HG02840 (cell line): ENCODE measurements at regions not wholly inside any gene's neighbourhood (a gene's known extent, or its start where the extent isn't known, plus 50 kb on each side); places are given as distances from the start of the nearest gene placed in this dataset.

Source experiments
- ATAC-seq: cut with Tn5 transposase; IDR thresholded peaks from one replicate; pipeline ENCODE4 v1.9.1; 2021; ENCODE audit warnings: mild to moderate bottlenecking, moderate library complexity, moderate number of reproducible peaks; ENCODE audit not compliant: unreplicated experiment, low FRiP score

DNA sequence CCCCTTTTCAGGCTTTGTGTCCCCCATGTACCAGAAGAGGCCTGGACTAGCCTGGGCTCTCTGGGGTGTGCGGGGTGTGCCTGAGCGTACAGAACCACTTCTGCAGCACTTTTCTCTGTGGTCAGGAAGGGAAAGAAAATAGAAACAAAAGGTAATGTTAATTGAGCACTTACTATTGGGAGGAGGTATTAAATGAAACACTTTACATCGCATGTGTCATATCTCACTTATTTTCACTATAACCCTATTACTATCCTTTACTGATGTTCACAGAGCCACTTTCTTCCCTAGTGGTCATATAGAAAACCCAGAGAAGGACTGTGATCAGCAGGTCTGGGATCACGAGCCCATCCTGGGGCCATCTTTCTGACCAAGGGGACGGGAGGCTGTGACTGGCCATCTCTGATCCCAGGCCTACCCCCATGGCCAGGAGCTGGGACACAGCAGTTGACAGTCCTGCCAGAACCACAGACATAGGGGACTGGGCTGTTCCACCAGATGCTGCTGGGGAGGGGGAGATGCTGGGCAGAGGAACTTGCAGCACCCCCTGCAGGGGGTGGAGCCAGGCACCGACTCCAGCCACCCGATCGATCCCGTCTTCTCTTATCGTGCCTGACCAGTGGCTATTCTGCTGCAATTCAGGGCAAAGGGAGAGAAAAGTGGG lies 107.6 kb downstream of the VEGFA start:
- no peak for ATAC-seq

GRCh38 chr6:43877036-43877435 lies 107.0 kb downstream of the VEGFA start:
- no peak for ATAC-seq

DNA sequence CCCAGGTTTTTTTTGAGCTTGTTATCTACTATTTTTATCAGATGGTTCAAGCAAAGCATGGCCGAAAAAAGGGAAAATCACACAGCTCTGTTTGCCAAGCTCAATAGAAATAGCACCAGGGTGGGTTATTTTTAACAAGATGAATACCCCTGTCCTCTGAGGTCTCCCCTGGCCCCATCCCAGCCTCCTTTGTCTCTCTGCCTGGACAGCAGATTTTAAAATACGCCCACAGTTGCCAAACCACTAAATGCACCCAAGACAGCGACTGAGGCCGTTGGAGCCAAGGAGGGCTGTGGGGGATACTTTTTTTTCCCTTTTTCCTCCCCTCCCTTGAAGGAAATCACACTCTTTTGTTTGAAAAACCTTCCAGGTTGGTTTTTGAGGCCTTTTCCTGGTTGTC lies 106.6 kb downstream of the VEGFA start:
- no peak for ATAC-seq

GRCh38 chr6:43875849-43876572 lies 106.0 kb downstream of the VEGFA start:
- no peak for ATAC-seq

- ATAC-seq = no peak
Observed at GRCh38 chr6:43874814-43875590, 105.0 kb downstream of the VEGFA start.

DNA sequence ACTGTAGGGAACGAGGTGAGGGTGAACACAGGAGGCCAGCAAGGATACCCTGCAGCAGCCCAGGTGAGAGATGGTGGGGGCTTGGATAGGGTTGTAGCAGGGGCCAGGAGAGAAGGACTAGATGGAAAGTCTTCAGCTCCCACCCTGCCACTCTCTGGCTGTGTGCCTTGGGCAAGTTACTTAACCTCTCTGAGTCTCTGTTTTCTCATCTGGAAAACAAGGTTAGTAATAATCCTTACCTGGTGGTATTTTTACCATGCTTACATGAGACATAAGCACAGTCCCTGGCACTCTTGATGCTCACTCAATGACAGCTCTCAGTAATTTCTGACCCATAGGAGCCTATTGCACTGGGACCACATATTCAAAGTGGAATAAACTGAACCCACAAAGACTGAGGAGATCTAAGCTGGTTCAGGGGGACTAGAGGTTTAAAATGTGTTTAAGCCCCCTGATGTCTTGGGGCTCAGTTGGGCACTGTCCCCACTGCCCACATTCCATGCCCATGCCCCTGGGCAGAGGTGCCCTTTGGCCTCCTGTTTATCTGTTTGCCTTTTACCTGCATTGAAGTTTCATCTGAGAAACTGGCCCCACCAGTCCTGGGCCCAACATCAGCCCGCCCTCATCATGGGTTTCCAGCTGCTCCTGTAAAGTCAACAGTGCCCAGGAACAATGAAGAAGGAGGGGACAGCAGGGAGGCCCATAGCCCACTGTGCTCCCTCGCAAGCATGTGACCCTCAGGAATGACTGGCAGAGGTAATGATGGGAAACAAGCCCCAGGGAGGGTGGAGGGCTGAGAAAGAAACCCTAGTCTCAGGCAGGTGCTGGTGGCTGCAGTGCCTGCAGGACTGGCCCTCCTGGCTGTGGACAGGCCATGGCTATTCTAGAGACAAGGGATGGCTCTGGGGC lies 104.0 kb downstream of the VEGFA start:
- ATAC-seq = no peak

DNA sequence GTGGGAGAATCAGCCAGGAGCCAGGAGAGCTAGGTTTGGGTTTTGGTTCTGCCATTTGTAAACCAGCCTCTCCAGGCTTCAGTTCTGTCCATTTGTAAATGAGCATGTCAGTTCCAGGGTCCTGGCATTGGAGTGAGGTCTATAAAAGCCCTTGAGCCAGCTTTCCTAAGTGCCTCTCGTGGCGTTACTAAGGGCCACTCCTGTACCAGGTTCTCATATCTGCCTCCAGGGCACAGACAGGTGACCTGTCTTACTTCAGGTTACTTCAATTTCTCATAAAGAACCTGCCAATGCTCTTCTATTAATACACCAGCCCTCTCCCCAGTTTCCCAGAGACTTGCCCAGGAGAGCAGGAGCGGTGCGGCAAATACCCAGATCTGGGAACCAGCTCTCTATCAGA lies 101.9 kb downstream of the VEGFA start:
- ATAC-seq = no peak

GRCh38 chr6:43871284-43871683 lies 101.3 kb downstream of the VEGFA start:
- ATAC-seq = no peak

DNA sequence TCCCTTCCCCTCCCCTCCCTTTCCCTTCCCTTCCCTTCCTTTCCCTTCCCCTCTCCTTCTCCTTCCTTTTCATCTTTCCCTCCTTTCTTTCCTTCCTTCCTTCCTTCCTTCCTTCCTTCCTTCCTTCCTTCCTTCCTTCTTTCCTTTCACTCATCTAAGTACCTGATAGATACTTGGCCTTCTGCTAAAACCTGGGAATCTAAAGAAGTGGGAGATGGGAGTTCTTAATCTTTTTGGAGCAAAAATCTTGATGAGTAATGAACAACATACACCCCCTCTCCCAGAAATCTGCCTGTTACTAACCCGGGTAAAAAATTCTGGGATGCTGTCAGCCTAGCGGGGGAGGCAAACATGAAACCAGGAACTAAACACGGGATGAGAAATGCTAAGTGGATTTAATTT lies 100.7 kb downstream of the VEGFA start:
- no peak for ATAC-seq

DNA sequence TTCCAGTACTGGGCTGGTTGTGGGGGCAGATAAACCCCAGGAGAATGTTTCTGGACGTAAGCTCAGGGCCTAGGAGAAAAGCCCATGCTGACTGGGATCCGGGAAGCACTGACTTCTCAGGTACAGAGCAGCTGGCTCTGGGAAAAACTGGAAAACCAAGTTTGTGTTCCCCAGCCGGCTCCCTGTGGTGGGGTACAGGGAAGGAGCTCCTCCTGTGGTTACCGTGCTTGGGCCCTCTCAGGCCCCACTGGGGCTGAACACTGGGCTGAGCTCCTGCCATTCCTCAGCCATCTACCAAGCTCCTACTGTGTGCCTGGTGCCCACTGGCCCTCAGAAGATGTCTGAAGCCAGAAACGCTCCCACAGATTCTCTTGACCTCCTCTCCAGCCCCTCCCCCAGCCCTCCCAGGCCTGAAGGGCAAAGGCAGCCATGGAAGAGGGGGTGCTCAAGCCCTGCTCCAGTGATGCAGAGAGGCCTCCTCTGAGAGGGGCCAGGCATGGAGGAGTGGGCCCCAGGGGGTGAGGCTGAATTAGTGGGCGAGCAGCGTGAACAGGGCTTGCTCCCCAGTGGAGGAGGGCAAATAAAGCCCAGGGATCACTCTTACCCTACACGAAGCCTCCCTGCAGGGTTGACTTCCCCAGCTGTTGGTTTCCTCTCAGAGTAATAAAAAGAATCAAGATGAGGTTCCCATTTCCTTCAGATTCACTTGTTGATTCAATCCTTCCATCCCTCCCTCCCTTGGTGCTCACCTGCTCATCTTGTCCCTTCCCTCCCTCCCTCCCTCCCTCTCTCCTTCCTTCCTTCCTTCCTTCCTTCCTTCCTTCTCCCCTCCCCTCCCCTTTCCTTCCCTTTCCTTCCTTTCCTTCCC lies 100.0 kb downstream of the VEGFA start:
- no peak for ATAC-seq

DNA sequence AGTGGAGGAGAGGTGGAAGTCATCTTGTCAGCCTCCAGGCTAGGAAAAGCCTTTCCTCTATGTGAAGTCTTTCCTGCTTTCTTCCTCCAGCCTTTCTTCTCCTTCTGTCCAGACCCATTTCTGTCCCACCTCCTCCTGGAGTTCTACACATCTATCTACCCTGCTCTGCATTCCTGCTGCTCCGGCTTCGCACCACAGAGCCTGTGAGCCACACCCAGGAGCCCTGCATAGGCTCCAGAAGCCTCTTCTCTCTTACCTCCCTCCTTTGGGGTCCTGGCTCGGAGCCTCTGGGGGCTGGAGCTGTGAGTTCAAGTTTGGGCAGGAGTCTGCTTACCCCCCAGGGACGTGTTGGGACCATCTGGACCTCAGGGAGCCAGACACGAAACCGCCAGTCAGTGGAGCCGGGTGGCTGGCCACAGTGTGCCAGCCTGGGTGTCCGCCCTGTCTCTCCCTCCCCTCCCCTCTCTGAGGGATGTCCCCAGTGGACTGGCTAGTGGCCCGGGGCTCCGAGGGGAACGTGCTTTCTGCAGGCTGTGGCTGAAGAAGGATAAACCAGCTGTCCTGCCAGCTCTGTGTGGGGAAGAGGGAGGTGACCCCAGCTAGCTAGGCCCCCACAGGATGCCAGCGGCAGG lies 99.2 kb downstream of the VEGFA start:
- ATAC-seq = no peak

DNA sequence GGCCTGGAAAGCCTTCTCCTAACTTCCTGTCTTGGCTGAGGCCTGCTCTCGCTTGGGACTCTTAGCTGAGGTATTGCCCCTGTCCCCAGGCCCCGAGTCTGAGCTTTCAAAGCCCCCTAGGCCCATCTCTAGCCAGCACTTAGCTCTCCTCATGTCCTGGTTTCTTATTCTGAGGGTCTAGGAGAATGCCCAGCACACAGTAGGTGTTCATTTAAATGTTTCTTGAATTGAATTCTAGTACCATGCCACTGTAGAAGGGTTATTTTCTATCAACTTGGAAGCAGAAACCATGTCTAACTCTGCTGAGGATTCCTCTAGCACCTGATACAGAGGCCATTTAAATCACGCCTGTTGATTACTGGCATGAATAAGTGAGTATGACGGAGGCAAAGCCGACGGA lies 98.5 kb downstream of the VEGFA start:
- ATAC-seq = no peak

DNA sequence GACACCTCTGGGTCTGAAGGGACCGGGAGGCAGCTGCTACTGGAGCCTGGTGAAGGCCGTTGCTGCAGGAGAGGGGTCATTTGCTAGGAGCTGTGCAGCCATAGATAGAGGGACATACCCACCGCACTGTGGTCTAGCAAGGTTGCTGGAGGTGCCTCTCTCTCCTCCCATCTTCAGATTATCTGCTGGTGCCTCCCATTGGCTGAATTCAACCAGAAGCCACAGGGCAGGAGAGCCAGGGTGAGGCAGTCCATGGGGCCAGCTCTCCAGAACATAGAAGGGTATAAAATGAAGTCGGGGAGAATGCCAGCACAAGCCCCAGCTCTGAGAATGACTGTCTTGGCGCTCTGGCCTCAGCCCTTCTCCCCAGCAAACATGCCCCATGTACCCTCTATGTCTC lies 98.0 kb downstream of the VEGFA start:
- ATAC-seq = no peak

DNA sequence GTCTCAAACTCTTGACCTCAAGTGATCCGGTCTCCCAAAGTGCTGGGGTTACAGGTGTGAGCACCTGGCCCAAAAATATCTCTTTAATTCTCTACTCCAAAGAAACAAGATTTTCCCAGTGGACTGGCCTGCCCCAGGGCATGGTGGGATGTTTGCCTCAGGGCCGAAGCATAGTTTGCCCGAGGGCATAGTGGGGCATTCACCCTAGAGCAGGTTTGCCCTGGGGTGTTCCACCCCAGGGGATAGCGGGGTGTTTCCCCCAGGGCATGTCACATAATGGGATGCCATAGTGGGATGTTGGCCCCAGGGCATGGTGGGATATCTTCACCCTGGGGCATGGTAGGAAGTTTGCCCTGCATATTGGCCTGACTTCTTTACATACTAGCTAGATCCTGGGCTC lies 97.2 kb downstream of the VEGFA start:
- no peak for ATAC-seq

GRCh38 chr6:43865932-43866645 lies 96.1 kb downstream of the VEGFA start:
- ATAC-seq = no peak

- ATAC-seq = no peak
Observed at GRCh38 chr6:43865086-43865485, 95.1 kb downstream of the VEGFA start.

- ATAC-seq = no peak
Observed at GRCh38 chr6:43862925-43863324, 92.9 kb downstream of the VEGFA start.

DNA sequence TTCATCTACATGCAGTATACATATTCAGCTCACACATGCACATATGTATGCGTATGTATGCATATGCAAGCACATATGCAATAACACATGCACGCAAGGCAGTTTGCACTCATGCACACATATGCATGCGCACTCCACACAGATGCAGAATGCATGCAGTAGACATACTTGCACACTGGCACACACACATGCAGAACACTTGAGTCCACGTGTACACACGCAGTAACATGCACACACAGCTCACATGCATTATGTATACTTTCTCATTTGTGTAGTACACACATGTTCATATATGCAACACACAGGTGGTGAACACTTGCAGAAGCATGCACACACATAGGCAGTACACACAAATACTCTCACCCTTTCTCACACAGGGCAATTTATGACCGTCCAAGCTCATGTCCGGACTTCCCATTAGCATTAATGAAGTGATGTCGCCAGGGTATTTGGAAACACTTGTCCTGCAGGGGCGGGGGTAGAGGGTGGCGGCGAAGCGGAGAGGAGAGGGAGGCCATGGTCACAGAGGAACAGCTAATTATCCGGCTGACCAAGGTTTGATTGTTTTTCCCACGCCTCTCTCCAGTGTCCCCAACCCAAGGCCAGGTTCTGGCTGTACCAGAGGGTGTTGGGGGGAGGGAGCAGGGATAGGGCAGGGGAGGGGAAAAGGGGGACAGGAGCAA lies 91.3 kb downstream of the VEGFA start:
- ATAC-seq = no peak
